Neuronal stem cell (in vitro differentiated cells): ENCODE measurements at regions not wholly inside any gene's neighbourhood (a gene's known extent, or its start where the extent isn't known, plus 50 kb on each side); places are given as distances from the start of the nearest gene placed in this dataset.

Experiments
- DNase-seq: peaks from one replicate; pipeline ENCODE4 v3.0.0-alpha.2; 2013; ENCODE audit warnings: low spot score
- H2AFZ ChIP-seq: one replicate; pipeline ENCODE4 v1.6.1; 2013; ENCODE audit warnings: mild to moderate bottlenecking, low read length, inconsistent platforms
- H2AK5ac ChIP-seq: 2 replicates; pipeline ENCODE4 v1.6.1; 2013; ENCODE audit warnings: low read depth, mild to moderate bottlenecking, inconsistent platforms, low read length, moderate library complexity, mixed read lengths
- H2BK120ac ChIP-seq: 2 replicates; pipeline ENCODE4 v1.6.1; 2013; ENCODE audit warnings: low read depth, mild to moderate bottlenecking, inconsistent platforms, low read length, moderate library complexity, mixed read lengths
- H2BK12ac ChIP-seq: one replicate; pipeline ENCODE4 v1.6.1; 2013; ENCODE audit warnings: low read length, inconsistent platforms
- H2BK15ac ChIP-seq: 2 replicates; pipeline ENCODE4 v1.6.1; 2013; ENCODE audit warnings: mild to moderate bottlenecking, low read length, inconsistent platforms, mixed read lengths
- H2BK5ac ChIP-seq: one replicate; pipeline ENCODE4 v1.6.1; 2013; ENCODE audit warnings: inconsistent platforms, mild to moderate bottlenecking, low read length, moderate library complexity
- H3K14ac ChIP-seq: one replicate; pipeline ENCODE4 v1.6.1; 2013; ENCODE audit warnings: low read length, inconsistent platforms
- H3K18ac ChIP-seq: 2 replicates; pipeline ENCODE4 v1.6.1; 2013; ENCODE audit warnings: low read length, inconsistent platforms
- H3K23ac ChIP-seq: 2 replicates; pipeline ENCODE4 v1.6.1; 2013; ENCODE audit warnings: low read depth, mild to moderate bottlenecking, mixed read lengths, low read length, inconsistent platforms; ENCODE audit not compliant: poor library complexity
- H3K27ac ChIP-seq: replicated peaks from 3 replicates; pipeline ENCODE4 v1.5.1; 2013; ENCODE audit warnings: low read length, inconsistent platforms
- H3K27me3 ChIP-seq, 3 experiments: 2 replicates each; pipeline ENCODE4 v1.6.1; 2013; ENCODE audit warnings: low read length in 3 of 3, mild to moderate bottlenecking in 2 of 3, inconsistent platforms in 1 of 3, low read depth in 1 of 3, mixed read lengths in 1 of 3, moderate library complexity in 1 of 3; ENCODE audit not compliant: control insufficient read depth in 3 of 3, insufficient read depth in 3 of 3
- H3K36me3 ChIP-seq, 2 donors: replicated peaks in 1 of 2; 2 replicates each; pipeline ENCODE4 v1.6.1; 2013; ENCODE audit warnings: low read length in 2 of 2; ENCODE audit not compliant: control insufficient read depth in 2 of 2, insufficient read depth in 2 of 2
- H3K4ac ChIP-seq: 2 replicates; pipeline ENCODE4 v1.6.1; 2013; ENCODE audit warnings: inconsistent platforms, mild to moderate bottlenecking, low read length, moderate library complexity
- H3K4me1 ChIP-seq, 2 donors: 1 replicate in 1 of 2; 2 replicates in 1 of 2; pipeline ENCODE4 v1.6.1; 2013; ENCODE audit warnings: low read length in 2 of 2, low read depth in 1 of 2; ENCODE audit not compliant: control insufficient read depth in 2 of 2, insufficient read depth in 1 of 2
- H3K4me2 ChIP-seq: one replicate; pipeline ENCODE4 v1.6.1; 2013; ENCODE audit warnings: mild to moderate bottlenecking, low read length, inconsistent platforms; ENCODE audit not compliant: insufficient read depth, poor library complexity, severe bottlenecking
- H3K4me3 ChIP-seq, 2 donors: 2 replicates each; pipeline ENCODE4 v1.5.1; 2013; ENCODE audit warnings: low read length in 2 of 2, mild to moderate bottlenecking in 2 of 2, inconsistent platforms in 1 of 2, moderate library complexity in 1 of 2
- H3K79me1 ChIP-seq: one replicate; pipeline ENCODE4 v1.6.1; 2013; ENCODE audit warnings: low read depth, mild to moderate bottlenecking, inconsistent platforms, low read length, moderate library complexity
- H3K9ac ChIP-seq: one replicate; pipeline ENCODE4 v1.6.1; 2013; ENCODE audit warnings: mild to moderate bottlenecking, low read depth, low read length, inconsistent platforms; ENCODE audit not compliant: poor library complexity
- H3K9me3 ChIP-seq, 2 donors: replicated peaks in 1 of 2; 2 replicates each; pipeline versions ENCODE3 to v1.6.1; 2013; ENCODE audit warnings: low read length in 2 of 2, mild to moderate bottlenecking in 2 of 2, inconsistent platforms in 1 of 2, low read depth in 1 of 2, mixed read lengths in 1 of 2, moderate library complexity in 1 of 2; ENCODE audit not compliant: control insufficient read depth in 2 of 2, insufficient read depth in 1 of 2
- H4K8ac ChIP-seq: one replicate; pipeline ENCODE4 v1.6.1; 2013; ENCODE audit warnings: low read depth, mild to moderate bottlenecking, inconsistent platforms, low read length, moderate library complexity
- H4K91ac ChIP-seq: one replicate; pipeline ENCODE4 v1.6.1; 2013; ENCODE audit warnings: low read length, low read depth, mild to moderate bottlenecking, inconsistent platforms; ENCODE audit not compliant: poor library complexity
- WGBS, 2 donors: extraction: QIAGEN DNeasy Blood & Tissue Kit; methylation state at CpG; one replicate each; pipeline ENCODE4 v1.1.7; 2013; ENCODE audit warnings: missing lambda C conversion rate in 2 of 2, mixed read lengths in 1 of 2; ENCODE audit not compliant: insufficient read length in 2 of 2, insufficient replicate concordance in 1 of 2; ENCODE audit errors: extremely low coverage in 2 of 2; 5-methylcytosine and 5-hydroxymethylcytosine counted together

- Histone ChIP-seq H3K4me2 (no peak overlapping the region), H3K36me3 (no peaks in the 10 kb centered on the region), H3K9ac (no peak overlapping the region), H3K23ac (no peak overlapping the region), H3K4me3 (no peak overlapping the region), H3K79me1 (no peaks in the 10 kb centered on the region), H3K27me3 (no peaks in the 10 kb centered on the region), H3K18ac (no peak overlapping the region), H2BK5ac (no peak overlapping the region), H3K4me1 (peaks cover 2 to 9% of the 10 kb centered on the region in 2 donors), H3K14ac (no peak overlapping the region), H2AFZ (no peak overlapping the region), H4K8ac (no peak overlapping the region), H3K9me3 (no peaks in the 10 kb centered on the region), H3K27ac (no peak overlapping the region), H3K4ac (no peak overlapping the region), H4K91ac (no peak overlapping the region), H2BK15ac (no peak overlapping the region), H2BK12ac (no peak overlapping the region), H2BK120ac (no peak overlapping the region), H2AK5ac (no peak overlapping the region)
- no CpG with 5 or more reads among the region's 5 CpGs for WGBS, 2 donors
- DNase-seq = no peak
Observed at GRCh38 chr7:131189488-131189887, 138.2 kb upstream of the MKLN1 start.

- Histone ChIP-seq H2BK15ac (no peak overlapping the region), H3K27ac (no peak overlapping the region), H2BK120ac (no peak overlapping the region), H3K4ac (no peak overlapping the region), H3K9ac (no peak overlapping the region), H2AK5ac (no peak overlapping the region), H3K9me3 (no peaks in the 10 kb centered on the region), H3K23ac (no peak overlapping the region), H4K8ac (no peak overlapping the region), H3K14ac (no peak overlapping the region), H3K4me2 (no peak overlapping the region), H3K79me1 (no peaks in the 10 kb centered on the region), H4K91ac (no peak overlapping the region), H3K18ac (no peak overlapping the region), H2AFZ (no peak overlapping the region), H3K27me3 (no peaks in the 10 kb centered on the region), H3K4me1 (peaks cover 2 to 9% of the 10 kb centered on the region in 2 donors), H3K4me3 (no peak overlapping the region), H2BK5ac (no peak overlapping the region), H3K36me3 (no peaks in the 10 kb centered on the region), H2BK12ac (no peak overlapping the region)
- no peak for DNase-seq
- WGBS, 2 donors = no CpG with 5 or more reads among the region's 2 CpGs
Observed at GRCh38 chr7:131190146-131190545, 137.5 kb upstream of the MKLN1 start.

GRCh38 chr7:131190581-131190980, 137.1 kb upstream of the MKLN1 start:
- no peak for DNase-seq
- Histone ChIP-seq H3K79me1 (no peaks in the 10 kb centered on the region), H3K4me2 (no peak overlapping the region), H3K23ac (no peak overlapping the region), H2BK12ac (no peak overlapping the region), H3K36me3 (no peaks in the 10 kb centered on the region), H3K27ac (no peak overlapping the region), H3K9me3 (no peaks in the 10 kb centered on the region), H2AFZ (no peak overlapping the region), H3K4me1 (peaks cover 2 to 9% of the 10 kb centered on the region in 2 donors), H2BK5ac (no peak overlapping the region), H2BK120ac (no peak overlapping the region), H2BK15ac (no peak overlapping the region), H3K4ac (no peak overlapping the region), H4K8ac (no peak overlapping the region), H3K18ac (no peak overlapping the region), H2AK5ac (no peak overlapping the region), H3K4me3 (no peak overlapping the region), H3K14ac (no peak overlapping the region), H3K9ac (no peak overlapping the region), H3K27me3 (no peaks in the 10 kb centered on the region), H4K91ac (no peak overlapping the region)
- WGBS, 2 donors = no CpG with 5 or more reads among the region's 1 CpG

- H3K9ac ChIP-seq = no peak overlapping the region
- no peak overlapping the region for H2AFZ ChIP-seq
- no peaks in the 10 kb centered on the region for H3K9me3 ChIP-seq
- no peaks in the 10 kb centered on the region for H3K27me3 ChIP-seq
- WGBS, 2 donors = no CpG with 5 or more reads among the region's 7 CpGs
- H3K27ac ChIP-seq = no peak overlapping the region
- no peak overlapping the region for H3K23ac ChIP-seq
- no peaks in the 10 kb centered on the region for H3K79me1 ChIP-seq
- H2BK12ac ChIP-seq = no peak overlapping the region
- no peak overlapping the region for H2BK15ac ChIP-seq
- H3K18ac ChIP-seq = no peak overlapping the region
- no peak overlapping the region for H3K4me2 ChIP-seq
- no peaks in the 10 kb centered on the region for H3K36me3 ChIP-seq
- no peak overlapping the region for H3K14ac ChIP-seq
- no peak overlapping the region for H4K8ac ChIP-seq
- no peak overlapping the region for H2BK5ac ChIP-seq
- H2BK120ac ChIP-seq = no peak overlapping the region
- H3K4me1 ChIP-seq = peaks cover 0 to 7% of the 10 kb centered on the region in 2 donors
- no peak for DNase-seq
- no peak overlapping the region for H3K4ac ChIP-seq
- H2AK5ac ChIP-seq = no peak overlapping the region
- H3K4me3 ChIP-seq = no peak overlapping the region
- no peak overlapping the region for H4K91ac ChIP-seq
Observed at GRCh38 chr7:131194070-131194865, 133.4 kb upstream of the MKLN1 start.
